ENCODE measurements at regions not wholly inside any gene's neighbourhood (a gene's known extent, or its start where the extent isn't known, plus 50 kb on each side); places are given as distances from the start of the nearest gene placed in this dataset.
"Not testable (repeated sequence)": the region's sequence is repeated elsewhere in the genome, so short reads cannot be mapped to it uniquely, and the experiment has no call there.

- H3K27me3 ChIP-seq; H3K4me1 ChIP-seq; H3K27ac ChIP-seq; DNase-seq; intact Hi-C loops (cut with DNase I); H3K9me3 ChIP-seq; H3K4me3 ChIP-seq; H3K36me3 ChIP-seq: not testable (repeated sequence)
- peak; percentile 10 for ATAC-seq
Measured at GRCh38 chr1:143831479-143832378, 140.1 kb downstream of the FAM72C start.

- H3K27ac ChIP-seq; DNase-seq; H3K9me3 ChIP-seq; H3K27me3 ChIP-seq; intact Hi-C loops (cut with DNase I); H3K4me3 ChIP-seq; H3K4me1 ChIP-seq; H3K36me3 ChIP-seq: not testable (repeated sequence)
- ATAC-seq: peak; percentile 85
Measured at GRCh38 chr1:143826162-143826561, 145.6 kb downstream of the FAM72C start.

GRCh38 chr1:143824266-143824665 is 147.5 kb downstream of the FAM72C start:
- intact Hi-C loops (cut with DNase I); H3K27ac ChIP-seq; H3K4me3 ChIP-seq; DNase-seq; H3K9me3 ChIP-seq; H3K36me3 ChIP-seq; ATAC-seq; H3K27me3 ChIP-seq; H3K4me1 ChIP-seq: not testable (repeated sequence)

DNA sequence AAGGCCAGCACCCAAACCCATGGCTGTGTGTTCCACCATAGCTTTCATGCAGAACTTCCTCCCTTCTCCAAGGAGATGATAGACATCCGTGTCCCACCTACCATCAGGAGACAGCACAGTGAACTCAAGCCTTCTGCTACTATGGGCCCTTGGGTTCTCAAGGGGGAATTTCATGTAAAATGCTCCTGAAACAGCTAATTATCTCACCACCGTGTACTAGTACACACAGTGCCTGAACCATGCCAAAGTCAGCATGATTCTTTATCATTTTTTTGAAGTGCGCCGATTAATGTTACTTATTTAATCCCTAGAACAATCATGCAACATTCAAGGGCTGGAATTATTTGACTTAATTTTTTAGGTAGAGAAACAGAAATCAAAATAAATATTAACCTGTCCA is 151.7 kb downstream of the FAM72C start:
- H3K36me3 ChIP-seq; intact Hi-C loops (cut with DNase I); H3K9me3 ChIP-seq; H3K4me3 ChIP-seq; H3K4me1 ChIP-seq; DNase-seq; H3K27ac ChIP-seq; H3K27me3 ChIP-seq; ATAC-seq: not testable (repeated sequence)

- H3K27me3 ChIP-seq; ATAC-seq; H3K36me3 ChIP-seq; H3K27ac ChIP-seq; H3K4me3 ChIP-seq; intact Hi-C loops (cut with DNase I); H3K4me1 ChIP-seq; DNase-seq; H3K9me3 ChIP-seq: not testable (repeated sequence)
Measured at GRCh38 chr1:143816369-143816768, 155.4 kb downstream of the FAM72C start.

- H3K4me3 ChIP-seq; intact Hi-C loops (cut with DNase I); DNase-seq; H3K36me3 ChIP-seq; H3K27ac ChIP-seq; H3K4me1 ChIP-seq; H3K9me3 ChIP-seq; H3K27me3 ChIP-seq: not testable (repeated sequence)
- peak; percentile 46 for ATAC-seq
Measured at GRCh38 chr1:143805374-143805773, 166.4 kb downstream of the FAM72C start.

GRCh38 chr1:143804707-143805356 is 167.0 kb downstream of the FAM72C start:
- intact Hi-C loops (cut with DNase I); H3K36me3 ChIP-seq; H3K27me3 ChIP-seq; H3K9me3 ChIP-seq; H3K27ac ChIP-seq; H3K4me1 ChIP-seq: not testable (repeated sequence)
- ATAC-seq: peak; percentile 50
- peak; percentile 28 for DNase-seq
- peak overlapping the region; percentile 32 for H3K4me3 ChIP-seq

DNA sequence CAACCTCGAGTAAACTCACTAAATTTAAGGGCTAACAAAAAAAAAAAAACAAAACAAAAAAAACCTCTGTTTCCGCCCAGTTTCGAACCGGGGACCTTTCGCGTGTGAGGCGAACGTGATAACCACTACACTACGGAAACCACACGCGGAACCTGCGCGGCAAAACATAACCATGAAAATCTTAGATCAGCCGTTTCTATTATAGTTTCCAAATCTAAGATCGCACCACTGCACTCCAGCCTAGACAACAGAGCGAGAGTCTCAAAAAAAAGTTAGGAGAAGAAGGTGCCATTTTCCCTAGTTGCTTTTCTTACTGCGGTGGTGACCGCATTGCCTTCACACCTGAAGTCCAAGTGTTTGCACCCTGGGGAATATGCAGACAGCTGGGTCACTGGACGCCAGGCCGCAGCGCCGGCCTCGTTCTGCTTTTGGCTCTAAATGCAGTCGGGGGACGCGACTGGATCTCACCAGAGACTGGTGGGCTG is 167.8 kb downstream of the FAM72C start:
- peak; percentile 67 for ATAC-seq
- peak overlapping the region; percentile 58 for H3K4me3 ChIP-seq
- peak; percentile 67 for DNase-seq
- H3K9me3 ChIP-seq; H3K4me1 ChIP-seq; H3K36me3 ChIP-seq; H3K27ac ChIP-seq; intact Hi-C loops (cut with DNase I); H3K27me3 ChIP-seq: not testable (repeated sequence)

DNA sequence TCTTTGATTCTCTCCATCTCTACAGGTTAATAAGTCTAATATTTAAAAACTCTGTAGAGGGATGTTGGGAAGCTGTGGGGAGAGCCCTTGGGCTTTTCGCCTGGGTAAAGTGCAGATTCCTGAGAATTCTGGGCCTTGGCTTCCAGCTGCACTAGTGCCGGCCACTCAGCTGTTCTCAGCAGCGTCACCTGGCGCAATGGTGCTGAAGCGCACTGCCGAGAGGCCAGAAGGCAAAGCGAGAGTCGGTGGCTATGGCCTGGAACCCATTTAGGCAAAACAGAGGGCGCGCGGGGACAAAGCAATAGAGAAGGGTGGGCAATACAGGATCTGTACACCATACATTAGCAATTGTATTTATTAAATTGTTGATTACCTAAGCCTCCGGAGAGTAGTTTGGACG is 168.7 kb downstream of the FAM72C start:
- peak; percentile 92 for ATAC-seq
- H3K27ac ChIP-seq; H3K4me3 ChIP-seq; DNase-seq; H3K4me1 ChIP-seq; H3K9me3 ChIP-seq; intact Hi-C loops (cut with DNase I); H3K27me3 ChIP-seq; H3K36me3 ChIP-seq: not testable (repeated sequence)

DNA sequence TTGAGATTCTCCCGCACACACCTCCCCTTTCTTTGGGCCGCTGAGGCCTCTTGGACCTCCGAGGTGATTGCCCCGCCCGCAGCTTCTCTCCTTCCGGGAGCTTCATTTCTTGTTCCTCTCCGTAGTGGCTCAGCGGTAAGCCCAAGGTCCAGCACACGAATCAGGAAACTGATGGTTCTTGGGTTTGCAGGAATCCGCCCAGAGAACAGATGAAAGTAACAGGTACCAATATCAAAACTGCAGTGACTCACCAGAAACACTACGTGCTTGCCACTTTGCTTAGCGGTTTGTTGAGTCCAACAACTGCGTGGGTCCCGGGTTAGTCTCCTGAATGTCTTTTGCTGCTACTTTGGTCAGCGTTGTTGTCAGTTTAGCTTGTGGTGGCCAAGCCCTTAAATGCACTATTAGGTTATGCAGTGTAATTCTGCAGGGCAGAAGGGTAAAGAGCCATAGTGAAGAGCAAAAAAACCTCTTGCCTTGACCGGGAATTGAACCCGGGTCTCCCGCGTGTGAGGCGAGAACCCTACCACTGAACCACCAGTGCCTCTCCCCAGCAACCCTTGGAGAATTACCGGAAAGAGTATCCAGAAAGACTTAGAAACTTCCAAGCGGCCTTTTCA is 172.1 kb downstream of the FAM72C start:
- ATAC-seq: peak; percentile 69
- H3K27me3 ChIP-seq; H3K4me1 ChIP-seq; H3K4me3 ChIP-seq; intact Hi-C loops (cut with DNase I); DNase-seq; H3K27ac ChIP-seq; H3K9me3 ChIP-seq; H3K36me3 ChIP-seq: not testable (repeated sequence)

DNA sequence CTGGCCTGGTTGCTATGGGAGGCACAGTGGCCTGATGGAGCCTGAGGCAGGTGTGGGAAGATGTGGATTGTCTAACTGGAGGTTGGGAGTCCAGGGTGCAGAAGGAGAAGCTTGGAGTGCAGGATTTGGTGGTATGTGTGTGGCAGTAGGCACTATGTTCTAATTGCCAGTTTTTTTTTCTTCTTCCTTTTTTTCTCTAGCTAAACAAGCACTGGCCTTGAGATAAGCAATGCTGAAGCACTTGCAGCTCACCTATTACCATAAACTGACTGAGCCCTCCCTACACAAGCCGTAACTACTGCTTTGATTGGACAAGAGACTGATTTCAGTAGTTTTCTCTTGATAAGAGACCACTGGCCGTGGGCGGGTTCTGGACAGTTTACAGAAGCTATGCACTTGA is 175.4 kb downstream of the FAM72C start:
- intact Hi-C loops (cut with DNase I); H3K27me3 ChIP-seq; DNase-seq; H3K4me1 ChIP-seq; H3K36me3 ChIP-seq; H3K4me3 ChIP-seq; H3K9me3 ChIP-seq; ATAC-seq; H3K27ac ChIP-seq: not testable (repeated sequence)

DNA sequence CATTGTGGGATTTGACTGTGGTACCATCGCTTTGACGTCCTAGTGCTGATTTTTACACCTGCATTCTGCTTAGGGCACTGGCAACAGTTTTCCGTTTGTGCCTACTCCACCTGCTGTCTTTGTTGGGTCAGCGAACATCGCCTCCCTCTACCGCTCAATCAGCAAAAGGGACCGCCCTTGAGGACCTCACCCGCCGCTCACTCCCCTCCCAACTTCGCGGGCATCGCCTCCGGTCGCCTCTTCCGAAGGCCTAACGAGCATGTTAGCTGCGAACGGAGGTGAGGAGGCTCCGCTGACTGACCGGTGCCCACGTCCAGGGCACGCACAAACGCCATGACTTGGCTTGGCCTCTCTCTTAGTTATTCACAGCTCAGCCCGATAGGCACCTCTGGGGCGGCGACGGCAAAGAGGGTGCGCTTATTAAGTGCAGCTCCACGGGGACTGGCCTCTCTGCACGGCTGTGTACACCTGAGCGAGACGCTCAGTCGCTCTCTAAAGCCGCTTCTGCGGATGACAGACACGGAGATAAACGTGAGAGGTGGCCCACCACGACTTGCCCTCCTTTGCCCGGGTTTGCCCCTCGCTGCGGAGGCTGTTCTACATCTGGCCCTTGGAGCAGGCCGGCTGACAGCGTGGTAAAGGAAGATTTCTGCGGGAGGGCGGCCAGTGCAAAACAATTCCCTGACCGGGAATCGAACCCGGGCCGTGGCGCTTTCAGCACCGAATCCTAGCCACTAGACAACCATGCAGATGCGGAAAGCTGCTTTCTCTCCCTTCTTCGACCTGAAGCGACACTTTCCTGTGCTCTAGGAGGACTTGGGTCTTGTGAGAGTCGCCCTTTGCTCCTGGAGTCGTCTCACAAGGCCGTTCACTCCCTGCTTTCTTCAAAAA is 179.5 kb downstream of the FAM72C start:
- DNase-seq; H3K4me3 ChIP-seq; H3K9me3 ChIP-seq; H3K36me3 ChIP-seq; intact Hi-C loops (cut with DNase I); H3K27ac ChIP-seq; H3K27me3 ChIP-seq; H3K4me1 ChIP-seq: not testable (repeated sequence)
- peak; percentile 69 for ATAC-seq

DNA sequence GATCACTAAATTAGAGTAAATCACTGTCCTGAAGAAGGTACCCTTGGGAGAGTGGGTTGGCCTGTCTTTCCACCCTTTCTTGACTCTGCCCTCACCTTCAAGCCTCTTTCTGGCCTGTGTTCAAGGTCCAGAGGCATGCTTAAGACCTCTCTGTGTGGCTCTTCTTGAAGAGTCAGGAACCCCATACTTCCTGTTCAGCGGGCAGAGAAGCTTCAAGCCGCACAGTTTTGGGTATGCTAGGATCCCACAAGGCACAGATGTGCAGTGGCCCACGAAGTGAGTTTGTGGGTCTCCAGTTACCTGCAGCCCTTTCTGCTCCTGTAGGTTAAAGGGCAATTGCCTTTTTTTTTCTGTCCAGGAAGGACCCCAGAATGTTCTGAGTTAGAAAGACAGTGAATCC is 185.4 kb downstream of the FAM72C start:
- H3K4me1 ChIP-seq; intact Hi-C loops (cut with DNase I); H3K4me3 ChIP-seq; DNase-seq; ATAC-seq; H3K27ac ChIP-seq; H3K36me3 ChIP-seq; H3K9me3 ChIP-seq; H3K27me3 ChIP-seq: not testable (repeated sequence)

Data from upper lobe of right lung (tissue), 1 donor.